ENCODE measurements at regions not wholly inside any gene's neighbourhood (a gene's known extent, or its start where the extent isn't known, plus 50 kb on each side); places are given as distances from the start of the nearest gene placed in this dataset.

- TF ChIP-seq, protein P1, sequence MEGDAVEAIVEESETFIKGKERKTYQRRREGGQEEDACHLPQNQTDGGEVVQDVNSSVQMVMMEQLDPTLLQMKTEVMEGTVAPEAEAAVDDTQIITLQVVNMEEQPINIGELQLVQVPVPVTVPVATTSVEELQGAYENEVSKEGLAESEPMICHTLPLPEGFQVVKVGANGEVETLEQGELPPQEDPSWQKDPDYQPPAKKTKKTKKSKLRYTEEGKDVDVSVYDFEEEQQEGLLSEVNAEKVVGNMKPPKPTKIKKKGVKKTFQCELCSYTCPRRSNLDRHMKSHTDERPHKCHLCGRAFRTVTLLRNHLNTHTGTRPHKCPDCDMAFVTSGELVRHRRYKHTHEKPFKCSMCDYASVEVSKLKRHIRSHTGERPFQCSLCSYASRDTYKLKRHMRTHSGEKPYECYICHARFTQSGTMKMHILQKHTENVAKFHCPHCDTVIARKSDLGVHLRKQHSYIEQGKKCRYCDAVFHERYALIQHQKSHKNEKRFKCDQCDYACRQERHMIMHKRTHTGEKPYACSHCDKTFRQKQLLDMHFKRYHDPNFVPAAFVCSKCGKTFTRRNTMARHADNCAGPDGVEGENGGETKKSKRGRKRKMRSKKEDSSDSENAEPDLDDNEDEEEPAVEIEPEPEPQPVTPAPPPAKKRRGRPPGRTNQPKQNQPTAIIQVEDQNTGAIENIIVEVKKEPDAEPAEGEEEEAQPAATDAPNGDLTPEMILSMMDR (conservative IDR thresholded peaks at IDR 0.05; ENCODE audit: low read length) = no peak
- TF ChIP-seq EZH2phosphoT487 (IDR thresholded peaks at IDR 0.05; ENCODE audit: borderline replicate concordance) = no peak
Measured at GRCh38 chr11:134940441-134941126, 528.5 kb upstream of the B3GAT1 start.

All from Loucy (cell line).